Loucy (cell line): ENCODE measurements at regions not wholly inside any gene's neighbourhood (a gene's known extent, or its start where the extent isn't known, plus 50 kb on each side); places are given as distances from the start of the nearest gene placed in this dataset.

ENCODE experiments used
- H2AFZ ChIP-seq: fragments of 200-600 bp; sonication (generic); 2 replicates; pipeline ENCODE4 v1.6.0; 2016; ENCODE audit warnings: antibody characterized with exemption, mild to moderate bottlenecking, low read length, moderate library complexity
- H3F3A ChIP-seq: fragments of 200-600 bp; 2 replicates; pipeline ENCODE4 v1.6.0; 2016; ENCODE audit warnings: antibody characterized with exemption, low read depth, mild to moderate bottlenecking
- H3K27me3 ChIP-seq: fragments of 200-600 bp; sonication (generic); 2 replicates; pipeline ENCODE4 v1.6.1; 2014; ENCODE audit warnings: low read length, mild to moderate bottlenecking; ENCODE audit not compliant: insufficient read depth, poor library complexity, severe bottlenecking
- H3K36me3 ChIP-seq: fragments of 200-600 bp; sonication (generic); 2 replicates; pipeline ENCODE4 v1.6.1; 2016; ENCODE audit warnings: low read length; ENCODE audit not compliant: insufficient read depth
- H3K4me1 ChIP-seq: fragments of 200-600 bp; sonication (generic); 2 replicates; pipeline ENCODE4 v1.5.1; 2014; ENCODE audit warnings: low read length, mild to moderate bottlenecking; ENCODE audit not compliant: insufficient read depth, poor library complexity, severe bottlenecking
- H3K4me2 ChIP-seq: fragments of 200-600 bp; sonication (generic); 2 replicates; pipeline ENCODE4 v1.6.0; 2014; ENCODE audit warnings: antibody characterized with exemption, low read length, low read depth, mild to moderate bottlenecking; ENCODE audit not compliant: poor library complexity, severe bottlenecking
- H3K4me3 ChIP-seq: fragments of 200-600 bp; sonication (generic); 2 replicates; pipeline ENCODE4 v1.5.1; 2014; ENCODE audit warnings: low read length, mild to moderate bottlenecking, mixed read lengths; ENCODE audit not compliant: poor library complexity, severe bottlenecking
- H3K79me2 ChIP-seq: fragments of 200-600 bp; sonication (generic); 2 replicates; pipeline ENCODE4 v1.6.1; 2014; ENCODE audit warnings: low read length; ENCODE audit not compliant: insufficient read depth
- H3K9ac ChIP-seq: fragments of 200-600 bp; sonication (generic); 2 replicates; pipeline ENCODE4 v1.6.0; 2014; ENCODE audit warnings: mild to moderate bottlenecking, low read depth, low read length, moderate library complexity; ENCODE audit not compliant: poor library complexity, severe bottlenecking
- H3K9me2 ChIP-seq: fragments of 200-600 bp; sonication (generic); replicated peaks from 2 replicates; pipeline ENCODE4 v1.6.1; 2016; ENCODE audit warnings: low read depth, low read length, mixed read lengths
- H3K9me3 ChIP-seq: fragments of 200-600 bp; sonication (generic); 2 replicates; pipeline ENCODE4 v1.6.1; 2014; ENCODE audit warnings: mild to moderate bottlenecking, antibody characterized with exemption, low read length, low read depth; ENCODE audit not compliant: insufficient read depth
- H4K20me1 ChIP-seq: fragments of 200-600 bp; sonication (generic); 2 replicates; pipeline ENCODE4 v1.6.0; 2014; ENCODE audit warnings: antibody characterized with exemption, low read length, mild to moderate bottlenecking; ENCODE audit not compliant: insufficient read depth, poor library complexity, severe bottlenecking
- CTCF ChIP-seq: fragments of 200-600 bp; sonication (generic); conservative IDR thresholded peaks from 2 replicates; pipeline ENCODE4 v1.5.1; 2014; ENCODE audit warnings: mild to moderate bottlenecking, antibody characterized with exemption, low read length
- EZH2phosphoT487 ChIP-seq: fragments of 200-600 bp; IDR thresholded peaks from 2 replicates; pipeline ENCODE4 v1.6.1; 2018; ENCODE audit warnings: antibody characterized with exemption, mild to moderate bottlenecking, moderate library complexity, borderline replicate concordance

- Histone ChIP-seq H3K36me3 (no peaks in the 10 kb centered on the region), H3K4me1 (peaks cover 5% of the 10 kb centered on the region), H2AFZ (no peak overlapping the region), H3K9me3 (no peaks in the 10 kb centered on the region), H3K9me2 (no peaks in the 10 kb centered on the region), H3K9ac (no peak overlapping the region), H3K27me3 (no peaks in the 10 kb centered on the region), H3K79me2 (no peaks in the 10 kb centered on the region), H4K20me1 (no peaks in the 10 kb centered on the region), H3K4me2 (no peak overlapping the region), H3F3A (no peaks in the 10 kb centered on the region), H3K4me3 (no peak overlapping the region)
- no peak for TF ChIP-seq CTCF
- TF ChIP-seq EZH2phosphoT487: no peak
Measured at GRCh38 chr12:124722878-124723277, 140.8 kb downstream of the SCARB1 start.

DNA sequence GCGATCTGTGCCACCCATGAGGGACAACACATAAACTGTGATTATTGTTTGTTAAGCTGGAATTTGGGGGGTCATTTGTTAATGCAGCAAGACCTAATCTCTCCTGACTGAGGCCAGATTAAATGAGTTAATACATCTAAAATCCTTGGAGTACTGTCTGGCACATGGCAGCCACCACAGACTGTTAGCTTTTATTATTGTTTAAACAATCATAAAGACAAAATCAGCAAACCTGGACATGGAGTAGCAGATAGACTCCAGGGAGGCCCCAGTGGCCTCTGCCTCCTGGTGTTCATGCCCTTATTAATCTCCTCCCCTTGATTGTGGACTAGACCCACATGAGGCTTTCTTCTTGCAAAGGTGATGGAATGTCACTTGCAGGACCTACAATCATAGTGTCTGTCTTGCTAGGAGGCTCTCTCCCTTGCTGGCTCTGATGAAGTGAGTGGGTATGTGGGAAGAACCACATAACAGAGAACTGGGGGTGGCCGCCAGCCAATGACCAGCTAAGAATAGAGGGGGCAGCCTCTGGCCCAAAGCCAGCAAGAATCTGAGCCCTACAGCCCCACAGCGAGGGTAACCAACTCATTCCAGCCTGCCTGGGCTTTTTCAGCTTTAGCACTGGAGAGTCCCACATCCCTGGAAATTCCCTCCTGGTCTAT is 142.0 kb downstream of the SCARB1 start:
- no peaks in the 10 kb centered on the region for H3F3A ChIP-seq
- no peak overlapping the region for H3K9ac ChIP-seq
- H3K27me3 ChIP-seq: no peaks in the 10 kb centered on the region
- no peak overlapping the region for H3K4me3 ChIP-seq
- no peaks in the 10 kb centered on the region for H3K9me2 ChIP-seq
- H2AFZ ChIP-seq: no peak overlapping the region
- no peaks in the 10 kb centered on the region for H3K36me3 ChIP-seq
- no peak overlapping the region for H3K4me2 ChIP-seq
- peaks cover 5% of the 10 kb centered on the region for H3K4me1 ChIP-seq
- H3K79me2 ChIP-seq: no peaks in the 10 kb centered on the region
- no peaks in the 10 kb centered on the region for H3K9me3 ChIP-seq
- TF ChIP-seq CTCF: no peak
- no peak for TF ChIP-seq EZH2phosphoT487
- no peaks in the 10 kb centered on the region for H4K20me1 ChIP-seq

DNA sequence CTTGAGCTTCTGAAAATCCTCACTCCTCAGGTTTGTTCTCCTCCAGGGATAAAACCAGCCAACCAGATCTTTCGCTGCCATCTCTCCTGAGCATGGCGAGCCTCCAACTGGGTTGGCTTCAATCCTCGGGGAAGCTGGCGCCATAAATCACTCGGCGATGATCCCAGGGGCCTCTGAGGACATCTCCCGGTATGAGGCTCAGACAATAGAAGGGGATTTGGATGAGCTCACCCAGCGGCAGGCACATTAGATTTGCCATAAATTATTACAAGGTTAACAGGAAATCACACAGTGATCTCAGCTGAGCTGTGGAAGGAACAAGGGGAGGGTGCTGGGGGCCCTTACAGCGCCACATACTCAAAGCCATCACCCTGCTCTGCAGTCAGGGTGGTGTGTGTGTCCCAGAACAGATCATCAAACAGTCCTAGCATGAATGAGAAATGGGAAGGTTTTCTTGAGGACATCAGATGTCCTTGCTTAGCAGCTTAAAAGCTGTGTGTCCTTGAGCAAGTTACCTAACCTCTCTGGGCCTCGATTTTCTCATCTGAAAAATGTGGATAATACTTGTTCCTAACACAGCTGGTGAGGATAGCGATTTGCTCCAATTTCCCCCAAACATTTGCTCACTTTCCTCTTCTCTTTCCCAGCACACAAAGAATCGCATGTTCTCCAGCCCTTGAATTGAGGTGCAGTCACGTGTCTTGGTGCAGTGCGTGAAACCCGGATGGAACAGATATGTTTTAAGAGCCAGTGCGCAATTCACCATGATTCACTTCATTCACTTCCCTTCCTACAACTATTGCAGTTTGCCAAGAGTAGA is 142.8 kb downstream of the SCARB1 start:
- Histone ChIP-seq H3K9ac (no peak overlapping the region), H3K4me3 (no peak overlapping the region), H3K36me3 (no peaks in the 10 kb centered on the region), H2AFZ (no peak overlapping the region), H3F3A (no peaks in the 10 kb centered on the region), H3K27me3 (no peaks in the 10 kb centered on the region), H3K79me2 (no peaks in the 10 kb centered on the region), H3K4me1 (peaks cover 5% of the 10 kb centered on the region), H3K9me2 (no peaks in the 10 kb centered on the region), H3K9me3 (no peaks in the 10 kb centered on the region), H4K20me1 (no peaks in the 10 kb centered on the region), H3K4me2 (no peak overlapping the region)
- TF ChIP-seq CTCF: no peak
- TF ChIP-seq EZH2phosphoT487: no peak
